Glomerular endothelial cell (primary cell): ENCODE measurements at regions not wholly inside any gene's neighbourhood (a gene's known extent, or its start where the extent isn't known, plus 50 kb on each side); places are given as distances from the start of the nearest gene placed in this dataset.
"Not testable (repeated sequence)": the region's sequence is repeated elsewhere in the genome, so short reads cannot be mapped to it uniquely, and the experiment has no call there.

Experiments used
- DNase-seq: peaks from one replicate; pipeline ENCODE4 v3.0.0-alpha.2; 2011; ENCODE audit warnings: low read depth, low spot score; ENCODE audit errors: extremely low read depth

GRCh38 chr10:22825841-22826240 is 102.0 kb upstream of the ARMC3 start:
- DNase-seq = no peak

DNA sequence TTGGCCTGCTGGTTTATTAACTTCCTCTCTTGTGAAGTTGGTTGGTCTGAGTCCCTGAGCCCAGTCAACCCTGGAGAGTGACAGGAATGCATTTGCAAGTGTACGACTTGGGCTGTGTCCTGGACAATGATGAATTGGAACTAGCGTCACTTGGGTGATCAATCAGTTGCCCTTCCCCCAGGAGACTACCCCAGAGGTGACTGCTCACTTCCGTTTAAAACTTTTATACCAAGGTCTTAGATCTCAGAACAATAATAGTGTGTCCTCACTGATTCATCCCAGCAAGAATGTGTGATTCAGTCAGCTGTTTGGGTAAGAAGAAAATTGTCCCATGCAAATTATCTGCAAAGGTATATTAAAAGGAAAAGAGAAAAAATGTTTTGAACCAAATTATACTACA is 102.9 kb upstream of the ARMC3 start:
- DNase-seq = no peak

GRCh38 chr10:22824520-22824919 is 103.3 kb upstream of the ARMC3 start:
- DNase-seq = no peak

GRCh38 chr10:22823109-22823508 is 104.7 kb upstream of the ARMC3 start:
- DNase-seq = no peak

DNA sequence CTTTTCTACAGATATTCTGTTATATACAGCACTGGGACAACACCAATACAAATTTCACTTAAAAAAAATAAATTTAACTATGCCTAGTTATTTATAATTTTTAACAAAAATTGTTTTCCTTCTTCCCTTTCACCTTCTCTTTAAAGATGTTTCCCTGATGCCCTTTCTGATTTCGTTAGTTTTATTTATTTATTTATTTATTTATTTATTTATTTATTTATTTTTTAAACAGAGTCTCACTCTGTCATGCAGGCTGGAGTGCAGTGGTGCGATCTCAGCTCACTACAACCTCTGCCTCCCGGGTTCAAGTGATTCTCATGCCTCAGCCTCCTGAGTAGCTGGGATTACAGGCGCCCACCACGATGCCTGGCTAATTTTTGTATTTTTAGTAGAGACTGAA is 105.9 kb upstream of the ARMC3 start:
- not testable (repeated sequence) for DNase-seq

- DNase-seq = peak; percentile 61
Measured at GRCh38 chr10:22821501-22821900, 106.4 kb upstream of the ARMC3 start.

GRCh38 chr10:22816298-22816653 is 101.9 kb upstream of the PIP4K2A start:
- peak; percentile 85 for DNase-seq

DNA sequence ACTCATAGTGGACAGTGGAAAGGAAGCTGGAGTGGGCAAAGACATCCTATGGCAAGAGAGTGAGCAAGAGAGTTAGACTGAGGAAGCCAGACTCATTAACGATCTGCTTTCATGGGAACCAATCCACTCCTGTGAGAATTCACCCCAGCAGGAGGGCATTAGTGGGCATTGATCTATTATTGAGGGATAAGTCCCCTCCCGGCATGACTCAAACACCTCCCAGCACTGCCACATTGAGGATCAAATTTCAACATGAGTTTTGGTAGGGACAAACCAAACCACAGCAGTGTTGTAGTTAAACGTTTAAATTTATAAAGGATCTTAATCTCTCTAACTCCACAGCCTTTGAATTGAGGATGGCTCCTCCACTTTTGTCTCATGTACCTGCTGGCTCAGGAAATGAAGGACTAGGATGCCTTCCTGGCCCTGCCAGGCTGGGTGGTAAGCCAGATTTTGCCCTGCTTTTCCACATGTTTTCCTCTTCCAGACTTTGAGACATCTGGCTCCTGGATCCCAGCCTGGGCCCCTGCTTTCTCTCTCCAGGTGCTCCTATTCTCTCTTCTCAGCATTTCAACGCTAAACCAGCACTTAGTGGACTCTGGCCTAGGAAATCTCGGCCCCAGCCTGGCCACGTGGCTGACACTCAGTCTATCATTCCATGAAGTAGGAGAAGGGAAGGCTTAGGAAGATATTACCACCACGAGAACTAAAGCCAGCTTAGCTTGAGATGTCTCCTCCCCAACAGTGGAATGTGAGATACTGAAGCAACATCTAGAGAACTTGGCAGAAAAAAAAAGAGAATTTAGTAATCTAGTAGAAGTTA is 96.5 kb upstream of the PIP4K2A start:
- DNase-seq = no peak

GRCh38 chr10:22807238-22807637 is 92.9 kb upstream of the PIP4K2A start:
- DNase-seq = no peak

GRCh38 chr10:22805304-22805703 is 90.9 kb upstream of the PIP4K2A start:
- no peak for DNase-seq

DNA sequence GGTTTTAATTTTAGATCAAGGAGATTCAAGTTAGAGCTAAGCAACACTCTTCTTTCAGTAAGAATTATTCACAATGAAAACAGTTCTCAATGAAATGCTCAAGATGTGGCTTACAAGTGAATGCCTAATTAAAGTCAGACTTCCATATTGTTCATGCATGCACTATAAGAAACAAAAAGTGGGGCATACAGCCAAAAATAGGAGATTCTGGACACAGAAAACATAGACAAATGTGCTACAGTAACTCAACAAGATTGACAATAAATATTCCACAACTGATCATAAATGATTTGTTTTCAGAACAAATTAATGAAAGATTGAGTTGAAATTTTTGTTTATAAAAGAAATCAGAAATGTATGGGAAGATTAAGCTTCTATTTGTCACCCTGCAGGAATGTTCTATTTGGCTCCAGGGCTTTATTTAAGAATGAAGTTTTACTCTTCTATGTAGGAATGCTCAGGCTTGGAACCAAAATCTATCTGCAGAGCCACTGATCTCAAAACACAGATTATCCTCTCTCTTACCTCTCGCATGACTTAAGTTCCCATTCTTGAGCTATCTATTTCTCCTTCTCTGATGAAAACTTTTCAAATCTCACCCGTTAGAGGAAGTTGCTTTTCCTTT is 89.0 kb upstream of the PIP4K2A start:
- DNase-seq = no peak

DNA sequence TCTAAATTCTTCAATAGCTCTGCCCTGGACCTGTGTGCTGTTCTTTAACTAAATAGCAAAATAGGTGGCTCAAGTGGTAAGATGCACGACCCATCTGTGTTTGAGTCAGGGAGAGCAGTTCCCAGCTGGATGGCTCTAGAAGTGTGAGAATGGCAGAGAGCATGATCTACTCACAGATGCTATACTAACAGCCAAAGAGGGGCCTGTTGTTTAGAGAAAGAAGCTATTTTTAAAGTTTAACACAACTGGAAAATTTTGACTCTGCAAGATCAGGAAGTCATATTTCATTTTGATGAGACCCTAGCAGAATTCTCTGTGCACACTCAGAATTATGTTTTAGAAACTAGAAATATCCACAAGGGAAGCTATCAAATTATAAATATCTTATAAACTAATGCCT is 87.4 kb upstream of the PIP4K2A start:
- no peak for DNase-seq

- DNase-seq = not testable (repeated sequence)
Measured at GRCh38 chr10:22797796-22798195, 83.4 kb upstream of the PIP4K2A start.

DNA sequence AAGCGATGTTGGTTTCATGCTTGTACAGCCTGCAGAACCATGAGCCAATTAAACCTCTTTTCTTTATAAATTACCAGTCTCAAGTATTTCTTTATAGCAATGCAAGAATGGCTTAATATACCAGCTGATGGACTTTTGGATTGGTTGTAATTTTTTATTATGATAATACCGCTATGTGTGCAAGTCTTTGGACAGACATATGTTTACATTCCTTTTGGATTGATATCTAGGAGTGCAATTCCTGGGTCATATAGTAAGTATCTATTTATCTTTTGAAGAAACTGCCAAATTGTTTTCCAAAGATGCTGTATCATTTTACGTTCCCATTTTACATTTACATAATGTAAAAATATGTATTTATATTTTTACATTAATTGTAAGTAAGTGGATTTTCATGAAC is 81.2 kb upstream of the PIP4K2A start:
- no peak for DNase-seq

- DNase-seq = no peak
Measured at GRCh38 chr10:22792161-22792560, 77.8 kb upstream of the PIP4K2A start.

GRCh38 chr10:22791665-22792064 is 77.3 kb upstream of the PIP4K2A start:
- no peak for DNase-seq

DNA sequence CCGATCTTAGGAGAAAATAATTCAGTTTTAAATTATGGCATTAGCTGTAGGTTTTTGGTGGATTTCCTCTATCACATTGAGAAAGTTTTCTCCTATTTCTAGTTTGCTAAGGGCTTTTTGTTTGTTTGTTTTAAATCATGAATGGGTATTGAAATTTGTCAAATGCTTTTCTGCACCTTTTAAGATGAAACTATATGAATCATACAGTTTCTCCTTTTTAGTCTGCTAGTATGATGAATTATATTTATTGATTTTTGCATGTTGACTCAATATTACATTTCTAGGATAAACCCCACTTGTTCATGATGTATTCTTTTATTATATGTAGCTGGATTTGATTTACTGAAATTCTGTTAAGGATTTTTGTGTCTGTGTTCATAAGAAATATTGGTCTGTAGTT is 70.3 kb upstream of the PIP4K2A start:
- no peak for DNase-seq

- no peak for DNase-seq
Measured at GRCh38 chr10:22783807-22784206, 69.4 kb upstream of the PIP4K2A start.

GRCh38 chr10:22780474-22780885 is 66.1 kb upstream of the PIP4K2A start:
- DNase-seq = no peak

DNA sequence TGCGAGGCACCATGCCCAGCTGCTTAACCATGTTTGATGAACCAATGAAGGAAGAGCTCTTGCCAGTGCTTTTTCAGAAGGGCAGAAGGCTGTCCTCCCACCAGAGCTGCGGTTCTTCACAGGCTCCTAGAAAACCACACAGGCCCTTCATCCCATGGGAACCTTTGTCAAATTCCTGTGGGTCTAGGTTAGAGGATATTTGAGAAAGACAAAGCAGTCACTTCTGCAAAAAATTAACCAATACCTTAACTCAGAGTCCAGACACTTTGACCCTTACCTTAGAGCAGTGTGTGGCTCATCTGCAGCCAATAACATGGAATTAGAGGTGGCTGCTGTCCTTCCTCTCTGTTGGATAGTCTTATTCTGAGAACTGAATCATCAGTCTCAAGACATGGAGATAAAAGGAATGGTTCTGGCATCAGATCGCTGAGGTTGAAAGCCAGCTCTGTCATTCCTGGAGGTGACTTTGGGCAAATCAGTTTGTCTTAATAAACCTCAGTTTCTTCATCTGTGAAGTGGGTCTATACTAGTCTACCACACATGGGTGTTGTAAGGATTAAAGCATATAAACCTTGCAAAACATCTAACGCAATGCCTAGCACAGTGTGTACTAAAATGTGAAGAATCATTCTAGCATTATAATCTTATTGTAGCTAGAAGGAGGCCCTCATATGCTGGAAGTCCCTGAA is 65.1 kb upstream of the PIP4K2A start:
- DNase-seq = no peak

DNA sequence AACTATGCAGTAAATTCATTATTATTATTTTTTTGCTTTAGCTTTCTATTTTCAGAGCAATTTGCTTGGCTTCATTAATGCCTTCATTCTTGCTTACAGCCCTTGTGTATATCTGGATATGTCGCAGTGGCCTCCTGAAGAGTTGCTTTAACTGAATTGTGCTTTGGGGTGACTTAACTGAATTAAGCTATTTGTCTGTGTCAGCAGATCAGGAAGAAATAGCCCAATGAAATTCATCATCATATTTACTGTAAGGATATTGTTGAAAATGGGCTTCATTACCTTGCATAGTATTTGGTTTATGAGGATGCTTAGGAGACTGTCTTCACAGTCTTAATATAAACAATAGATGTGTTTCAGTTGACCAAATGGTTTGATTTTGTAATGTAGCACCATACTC is 59.7 kb upstream of the PIP4K2A start:
- DNase-seq = no peak

GRCh38 chr10:22771631-22772030 is 57.3 kb upstream of the PIP4K2A start:
- DNase-seq = not testable (repeated sequence)
